ENCODE measurements at regions not wholly inside any gene's neighbourhood (a gene's known extent, or its start where the extent isn't known, plus 50 kb on each side); places are given as distances from the start of the nearest gene placed in this dataset.

- DNase-seq (ENCODE audit: low read depth) = no peak
- TF ChIP-seq MYC (IDR thresholded peaks at IDR 0.05; ENCODE audit: low read depth, low read length) (no peak), POLR2A (IDR thresholded peaks at IDR 0.05; ENCODE audit: extremely low read depth, insufficient read length) (no peak), CTCF (IDR thresholded peaks at IDR 0.05; ENCODE audit: low read depth, low read length) (no peak)
- TF ChIP-seq, protein P1, sequence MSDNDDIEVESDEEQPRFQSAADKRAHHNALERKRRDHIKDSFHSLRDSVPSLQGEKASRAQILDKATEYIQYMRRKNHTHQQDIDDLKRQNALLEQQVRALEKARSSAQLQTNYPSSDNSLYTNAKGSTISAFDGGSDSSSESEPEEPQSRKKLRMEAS (IDR thresholded peaks at IDR 0.05; ENCODE audit: low read depth, low read length) = no peak
- H3K4me3 ChIP-seq (ENCODE audit: low read depth, low read length) = no peak overlapping the region
These were observed 199.2 kb upstream of the NT5E start for GRCh38 chr6:85250586-85251220.

GRCh38 chr6:85245004-85245403 lies 204.9 kb upstream of the NT5E start:
- no peak for DNase-seq (ENCODE audit: low read depth)
- no peak for TF ChIP-seq POLR2A (IDR thresholded peaks at IDR 0.05; ENCODE audit: extremely low read depth, insufficient read length)
- TF ChIP-seq, protein P1 (IDR thresholded peaks at IDR 0.05; ENCODE audit: low read depth, low read length) = no peak
- TF ChIP-seq CTCF (IDR thresholded peaks at IDR 0.05; ENCODE audit: low read depth, low read length) = no peak
- TF ChIP-seq MYC (IDR thresholded peaks at IDR 0.05; ENCODE audit: low read depth, low read length) = no peak

DNA sequence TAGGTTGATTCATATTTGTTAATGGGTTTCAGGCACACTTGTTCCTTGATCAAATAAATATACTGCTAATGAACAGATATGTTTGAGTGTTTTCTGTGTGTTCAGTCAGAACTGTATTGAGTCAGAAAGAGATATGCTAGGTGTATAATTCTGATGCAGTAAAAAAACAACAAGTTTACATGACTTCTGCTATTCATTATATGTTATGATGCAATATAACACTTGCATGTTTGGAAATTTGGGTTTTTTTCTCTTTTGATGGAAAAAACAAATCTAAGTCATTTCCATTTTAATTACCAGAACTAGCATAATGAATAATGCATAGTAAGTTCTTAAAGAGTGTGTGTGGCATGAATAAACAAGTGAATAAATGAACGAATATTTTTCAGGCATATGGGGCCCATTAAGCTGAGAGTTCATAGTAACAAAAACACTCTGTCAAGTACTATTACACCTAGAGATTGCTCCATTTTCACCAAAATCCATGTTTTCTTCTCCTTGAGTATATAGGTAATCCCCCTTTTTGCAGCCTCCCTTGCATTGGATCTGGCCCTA lies 208.3 kb upstream of the NT5E start:
- no peak for TF ChIP-seq POLR2A (IDR thresholded peaks at IDR 0.05; ENCODE audit: extremely low read depth, insufficient read length)
- TF ChIP-seq CTCF (IDR thresholded peaks at IDR 0.05; ENCODE audit: low read depth, low read length) = no peak
- TF ChIP-seq, protein P1 (IDR thresholded peaks at IDR 0.05; ENCODE audit: low read depth, low read length) = no peak
- no peak for TF ChIP-seq MYC (IDR thresholded peaks at IDR 0.05; ENCODE audit: low read depth, low read length)
- DNase-seq (ENCODE audit: low read depth) = no peak
- no peak overlapping the region for H3K4me3 ChIP-seq (ENCODE audit: low read depth, low read length)

More at GRCh38 chr6:85245004-85245403, 204.9 kb upstream of the NT5E start:
- no peak overlapping the region for H3K4me3 ChIP-seq (ENCODE audit: low read depth, low read length)

DNA sequence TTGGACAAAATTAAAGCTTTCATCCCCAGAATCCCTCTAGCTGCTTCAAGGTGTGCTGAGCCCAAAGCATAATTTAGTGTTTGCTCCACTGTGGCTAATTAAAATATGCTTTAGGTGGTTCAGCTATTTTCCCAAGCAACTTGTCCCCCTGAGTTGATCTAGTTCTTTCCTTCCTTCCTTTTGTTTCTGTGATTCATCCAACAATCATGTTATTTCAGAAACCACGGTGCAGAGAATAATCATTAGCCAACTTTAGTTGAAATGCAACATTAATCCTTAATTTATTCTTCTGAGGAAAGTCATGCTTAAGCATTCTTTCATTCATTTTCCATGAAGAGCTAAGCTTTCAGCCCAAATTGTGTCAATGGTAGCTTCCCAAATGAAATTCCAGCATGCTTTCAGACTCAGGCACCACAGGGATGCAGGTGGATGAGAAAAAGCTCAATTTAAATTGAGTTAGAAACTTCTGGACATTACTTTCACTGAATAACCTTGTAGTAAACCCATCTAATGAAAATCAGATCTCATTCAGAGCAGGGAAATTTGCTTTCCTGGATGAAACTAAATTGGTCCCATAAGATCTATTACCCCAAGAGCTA lies 209.0 kb upstream of the NT5E start:
- no peak for DNase-seq (ENCODE audit: low read depth)

GRCh38 chr6:85237478-85237877 lies 212.4 kb upstream of the NT5E start:
- no peak for DNase-seq (ENCODE audit: low read depth)
- H3K4me3 ChIP-seq (ENCODE audit: low read depth, low read length) = no peak overlapping the region
- TF ChIP-seq POLR2A (IDR thresholded peaks at IDR 0.05; ENCODE audit: extremely low read depth, insufficient read length) (no peak), MYC (IDR thresholded peaks at IDR 0.05; ENCODE audit: low read depth, low read length) (no peak), CTCF (IDR thresholded peaks at IDR 0.05; ENCODE audit: low read depth, low read length) (no peak)
- TF ChIP-seq, protein P1 (IDR thresholded peaks at IDR 0.05; ENCODE audit: low read depth, low read length) = no peak

More for the DNA sequence above, 209.0 kb upstream of the NT5E start:
- TF ChIP-seq POLR2A (IDR thresholded peaks at IDR 0.05; ENCODE audit: extremely low read depth, insufficient read length) (no peak), MYC (IDR thresholded peaks at IDR 0.05; ENCODE audit: low read depth, low read length) (no peak), CTCF (IDR thresholded peaks at IDR 0.05; ENCODE audit: low read depth, low read length) (no peak)
- TF ChIP-seq, protein P1 (IDR thresholded peaks at IDR 0.05; ENCODE audit: low read depth, low read length) = no peak
- H3K4me3 ChIP-seq (ENCODE audit: low read depth, low read length) = no peak overlapping the region
